Fibroblast of lung (primary cell): ENCODE measurements at regions not wholly inside any gene's neighbourhood (a gene's known extent, or its start where the extent isn't known, plus 50 kb on each side); places are given as distances from the start of the nearest gene placed in this dataset.

Experiments used
- DNase-seq, 2 donors: peaks; one replicate each; pipeline versions ENCODE4 v3.0.0 to v3.0.0-alpha.2; 2010; ENCODE audit warnings: low read depth in 2 of 2
- H2AFZ ChIP-seq: 2 replicates; pipeline ENCODE4 v1.5.1; 2012; ENCODE audit warnings: low read length, control low read depth, inconsistent platforms
- H3K27ac ChIP-seq: 2 replicates; pipeline ENCODE4 v1.5.1; 2011; ENCODE audit warnings: low read length, control low read depth; ENCODE audit not compliant: insufficient read depth
- H3K27me3 ChIP-seq: 2 replicates; pipeline ENCODE4 v1.5.1; 2011; ENCODE audit warnings: mild to moderate bottlenecking, low read length; ENCODE audit not compliant: control insufficient read depth, insufficient read depth
- H3K36me3 ChIP-seq: 2 replicates; pipeline ENCODE4 v1.5.1; 2011; ENCODE audit warnings: low read length; ENCODE audit not compliant: control insufficient read depth, insufficient read depth
- H3K4me1 ChIP-seq: 2 replicates; pipeline ENCODE4 v1.5.1; 2011; ENCODE audit warnings: low read length; ENCODE audit not compliant: control insufficient read depth, insufficient read depth; ENCODE audit errors: extremely low read depth
- H3K4me2 ChIP-seq: 2 replicates; pipeline ENCODE4 v1.5.1; 2011; ENCODE audit warnings: low read length, control low read depth; ENCODE audit not compliant: insufficient read depth; ENCODE audit errors: extremely low read depth
- H3K4me3 ChIP-seq, 4 experiments: fragments of 200-600 bp in 1 of 4; sonication (generic) in 1 of 4; replicated peaks in 1 of 4; 2 replicates each; pipeline ENCODE4 v1.5.1; 2011 to 2016; ENCODE audit warnings: low read length in 4 of 4, low read depth in 3 of 4, mild to moderate bottlenecking in 3 of 4, control low read depth in 2 of 4, inconsistent platforms in 1 of 4, mixed read lengths in 1 of 4; ENCODE audit not compliant: insufficient read depth in 1 of 4; ENCODE audit errors: control extremely low read depth in 1 of 4
- H3K79me2 ChIP-seq: 2 replicates; pipeline ENCODE4 v1.5.1; 2012; ENCODE audit warnings: mild to moderate bottlenecking, low read length, inconsistent platforms; ENCODE audit not compliant: control insufficient read depth, insufficient read depth
- H3K9ac ChIP-seq: 2 replicates; pipeline ENCODE4 v1.5.1; 2011; ENCODE audit warnings: mild to moderate bottlenecking, low read length, control low read depth; ENCODE audit not compliant: insufficient read depth
- H3K9me3 ChIP-seq: 2 replicates; pipeline ENCODE4 v1.5.1; 2012; ENCODE audit warnings: low read depth, low read length; ENCODE audit not compliant: control insufficient read depth, insufficient read depth
- H4K20me1 ChIP-seq: 2 replicates; pipeline ENCODE4 v1.5.1; 2011; ENCODE audit warnings: low read length; ENCODE audit not compliant: control insufficient read depth, insufficient read depth; ENCODE audit errors: extremely low read depth
- EZH2 ChIP-seq: IDR thresholded peaks from 2 replicates; pipeline ENCODE4 v1.5.1; 2012; ENCODE audit warnings: low read length, control low read depth, mild to moderate bottlenecking; ENCODE audit errors: missing control alignments
- TF ChIP-seq, protein P1 (sequence below), 2 donors: IDR thresholded peaks in 1 of 2; conservative IDR thresholded peaks in 1 of 2; 1 replicate in 1 of 2; 2 replicates in 1 of 2; pipeline ENCODE4 v1.5.1; 2011 to 2012; ENCODE audit warnings: low read length in 2 of 2, control low read depth in 1 of 2, inconsistent platforms in 1 of 2, low read depth in 1 of 2, mild to moderate bottlenecking in 1 of 2

GRCh38 chr20:41881466-41882046 is 263.4 kb upstream of the CHD6 start:
- Histone ChIP-seq H2AFZ (no peak overlapping the region), H3K4me1 (no peaks in the 10 kb centered on the region)
- TF ChIP-seq EZH2 = no peak
- TF ChIP-seq, protein P1, sequence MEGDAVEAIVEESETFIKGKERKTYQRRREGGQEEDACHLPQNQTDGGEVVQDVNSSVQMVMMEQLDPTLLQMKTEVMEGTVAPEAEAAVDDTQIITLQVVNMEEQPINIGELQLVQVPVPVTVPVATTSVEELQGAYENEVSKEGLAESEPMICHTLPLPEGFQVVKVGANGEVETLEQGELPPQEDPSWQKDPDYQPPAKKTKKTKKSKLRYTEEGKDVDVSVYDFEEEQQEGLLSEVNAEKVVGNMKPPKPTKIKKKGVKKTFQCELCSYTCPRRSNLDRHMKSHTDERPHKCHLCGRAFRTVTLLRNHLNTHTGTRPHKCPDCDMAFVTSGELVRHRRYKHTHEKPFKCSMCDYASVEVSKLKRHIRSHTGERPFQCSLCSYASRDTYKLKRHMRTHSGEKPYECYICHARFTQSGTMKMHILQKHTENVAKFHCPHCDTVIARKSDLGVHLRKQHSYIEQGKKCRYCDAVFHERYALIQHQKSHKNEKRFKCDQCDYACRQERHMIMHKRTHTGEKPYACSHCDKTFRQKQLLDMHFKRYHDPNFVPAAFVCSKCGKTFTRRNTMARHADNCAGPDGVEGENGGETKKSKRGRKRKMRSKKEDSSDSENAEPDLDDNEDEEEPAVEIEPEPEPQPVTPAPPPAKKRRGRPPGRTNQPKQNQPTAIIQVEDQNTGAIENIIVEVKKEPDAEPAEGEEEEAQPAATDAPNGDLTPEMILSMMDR (conservative IDR thresholded peaks at IDR 0.05 in 1 of 2, IDR thresholded peaks at IDR 0.05 in 1 of 2; ENCODE audit: low read depth in 1 of 2, low read length in 2 of 2) = no peak

GRCh38 chr20:41879123-41879522 is 260.9 kb upstream of the CHD6 start:
- no peaks in the 10 kb centered on the region for H3K79me2 ChIP-seq
- H3K4me2 ChIP-seq = no peak overlapping the region
- H3K27me3 ChIP-seq = no peaks in the 10 kb centered on the region
- H3K36me3 ChIP-seq = no peaks in the 10 kb centered on the region
- H3K9ac ChIP-seq = no peak overlapping the region
- H3K4me3 ChIP-seq = no peak overlapping the region
- H2AFZ ChIP-seq = no peak overlapping the region
- no peak for DNase-seq
- no peak overlapping the region for H3K27ac ChIP-seq
- H4K20me1 ChIP-seq = no peaks in the 10 kb centered on the region
- H3K4me1 ChIP-seq = no peaks in the 10 kb centered on the region
- no peak for TF ChIP-seq EZH2
- TF ChIP-seq, protein P1 (conservative IDR thresholded peaks at IDR 0.05 in 1 of 2, IDR thresholded peaks at IDR 0.05 in 1 of 2; ENCODE audit: low read depth in 1 of 2, low read length in 2 of 2) = no peak
- H3K9me3 ChIP-seq = no peaks in the 10 kb centered on the region

More at GRCh38 chr20:41881466-41882046, 263.4 kb upstream of the CHD6 start:
- no peak for DNase-seq
- Histone ChIP-seq H3K4me3 (no peak overlapping the region), H3K36me3 (no peaks in the 10 kb centered on the region), H3K79me2 (no peaks in the 10 kb centered on the region), H3K27ac (no peak overlapping the region), H3K9ac (no peak overlapping the region), H3K9me3 (no peaks in the 10 kb centered on the region), H4K20me1 (no peaks in the 10 kb centered on the region), H3K27me3 (no peaks in the 10 kb centered on the region), H3K4me2 (no peak overlapping the region)

- no peak overlapping the region for H3K27ac ChIP-seq
- no peaks in the 10 kb centered on the region for H3K4me1 ChIP-seq
- TF ChIP-seq EZH2 = no peak
- TF ChIP-seq, protein P1 (conservative IDR thresholded peaks at IDR 0.05 in 1 of 2, IDR thresholded peaks at IDR 0.05 in 1 of 2; ENCODE audit: low read depth in 1 of 2, low read length in 2 of 2) = no peak
- no peaks in the 10 kb centered on the region for H3K79me2 ChIP-seq
- no peak for DNase-seq
- no peak overlapping the region for H3K4me2 ChIP-seq
- H2AFZ ChIP-seq = no peak overlapping the region
- H3K36me3 ChIP-seq = no peaks in the 10 kb centered on the region
- no peaks in the 10 kb centered on the region for H3K9me3 ChIP-seq
- no peak overlapping the region for H3K4me3 ChIP-seq
- H4K20me1 ChIP-seq = no peaks in the 10 kb centered on the region
- H3K9ac ChIP-seq = no peak overlapping the region
- H3K27me3 ChIP-seq = no peaks in the 10 kb centered on the region
Measured at GRCh38 chr20:41877911-41878310, 259.7 kb upstream of the CHD6 start.
